T-helper 2 cell treated with Interferon-gamma antibody and Interleukin-4, amounts not matched to agents 100 ng/mL and 5 ng/mL, for 36 hours (primary cell): ENCODE measurements at regions not wholly inside any gene's neighbourhood (a gene's known extent, or its start where the extent isn't known, plus 50 kb on each side); places are given as distances from the start of the nearest gene placed in this dataset.

Source experiments
- intact Hi-C: fragments of 100-400 bp; cut with micrococcal nuclease; formaldehyde crosslinking; loops from one replicate; pipeline ENCODE4 v1.15.1; 2023

DNA sequence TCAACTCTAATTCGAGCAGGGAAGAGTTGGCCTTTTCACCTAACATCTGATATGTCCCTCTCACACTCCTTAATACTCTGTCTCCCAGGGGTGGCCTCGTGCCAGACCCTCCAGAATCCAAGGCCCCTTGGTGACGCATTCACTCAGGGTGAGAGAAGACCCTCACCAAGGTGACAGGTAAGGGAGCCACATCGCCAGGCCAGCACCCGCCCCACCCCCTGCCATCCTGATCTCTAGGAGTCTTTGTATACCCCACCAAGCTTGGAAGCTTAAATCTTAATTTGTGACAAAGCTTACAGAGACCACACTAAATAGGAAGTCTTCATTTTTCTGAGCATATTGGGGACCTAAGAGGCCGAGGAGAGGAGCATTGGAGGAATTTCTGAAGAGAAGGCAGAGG lies 286.1 kb downstream of the IRF8 start:
- intact Hi-C loops = no loop called here

DNA sequence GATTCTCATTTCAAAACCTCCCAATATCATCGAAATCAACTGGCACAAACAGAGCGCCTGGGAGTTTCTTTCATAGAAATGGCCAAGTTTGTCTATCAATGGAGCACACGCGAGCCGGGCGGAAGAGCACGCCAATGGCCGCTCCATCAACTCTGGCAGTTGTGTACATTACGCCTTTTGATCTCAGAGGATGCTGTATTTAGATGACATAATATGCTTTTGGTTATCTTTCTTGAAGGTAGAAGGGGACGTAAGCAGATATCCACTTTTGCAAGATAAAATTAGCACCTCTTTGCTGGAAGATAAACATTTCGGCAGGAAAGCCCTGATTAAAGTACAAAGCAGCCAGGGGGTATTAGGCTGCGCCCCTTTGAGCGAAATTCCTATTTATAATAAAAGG lies 287.4 kb downstream of the IRF8 start:
- intact Hi-C loops = no loop called here

DNA sequence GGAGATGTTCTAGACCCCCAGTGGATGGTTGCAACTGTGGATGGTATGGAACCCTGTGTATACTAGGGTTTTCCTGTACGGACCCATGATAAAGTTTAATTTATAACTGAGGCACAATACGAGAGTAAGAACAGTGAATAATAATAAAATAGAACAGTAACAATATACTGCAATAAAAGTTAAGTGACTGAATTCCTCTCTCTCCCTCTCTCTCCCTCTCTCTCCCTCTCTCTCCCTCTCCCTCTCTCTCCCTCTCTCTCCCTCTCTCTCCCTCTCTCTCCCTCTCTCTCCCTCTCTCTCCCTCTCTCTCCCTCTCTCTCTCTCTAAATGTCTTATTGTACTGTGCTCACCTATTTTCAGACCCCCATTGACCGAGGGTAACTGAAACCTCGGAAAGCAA lies 291.0 kb downstream of the IRF8 start:
- intact Hi-C loops = loop anchor here (10.0 kb wide), 1 partner anchor 365 kb away; no protein-coding TSS in a partner anchor

DNA sequence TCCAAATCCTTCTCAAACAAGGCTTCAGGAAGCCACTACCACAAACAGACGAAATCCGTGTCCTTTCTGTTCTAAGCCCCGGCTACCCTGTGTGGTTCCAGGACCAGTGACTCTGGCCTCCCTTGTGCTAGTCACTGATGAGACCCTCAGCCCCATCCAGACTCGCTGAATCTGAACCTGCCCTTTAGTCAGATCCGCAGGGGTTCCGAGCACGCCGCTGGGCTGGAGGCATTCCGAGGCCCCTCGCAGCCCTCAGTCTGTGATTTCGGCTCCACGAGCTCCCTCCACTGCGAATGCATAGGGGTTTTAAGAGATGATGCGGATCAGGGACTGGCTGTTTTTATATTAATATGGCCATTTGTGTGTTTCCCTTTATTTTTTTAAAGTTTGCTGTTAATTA lies 292.7 kb downstream of the IRF8 start:
- intact Hi-C loops = loop anchor here (10.0 kb wide), 1 partner anchor 367 kb away; no protein-coding TSS in a partner anchor

DNA sequence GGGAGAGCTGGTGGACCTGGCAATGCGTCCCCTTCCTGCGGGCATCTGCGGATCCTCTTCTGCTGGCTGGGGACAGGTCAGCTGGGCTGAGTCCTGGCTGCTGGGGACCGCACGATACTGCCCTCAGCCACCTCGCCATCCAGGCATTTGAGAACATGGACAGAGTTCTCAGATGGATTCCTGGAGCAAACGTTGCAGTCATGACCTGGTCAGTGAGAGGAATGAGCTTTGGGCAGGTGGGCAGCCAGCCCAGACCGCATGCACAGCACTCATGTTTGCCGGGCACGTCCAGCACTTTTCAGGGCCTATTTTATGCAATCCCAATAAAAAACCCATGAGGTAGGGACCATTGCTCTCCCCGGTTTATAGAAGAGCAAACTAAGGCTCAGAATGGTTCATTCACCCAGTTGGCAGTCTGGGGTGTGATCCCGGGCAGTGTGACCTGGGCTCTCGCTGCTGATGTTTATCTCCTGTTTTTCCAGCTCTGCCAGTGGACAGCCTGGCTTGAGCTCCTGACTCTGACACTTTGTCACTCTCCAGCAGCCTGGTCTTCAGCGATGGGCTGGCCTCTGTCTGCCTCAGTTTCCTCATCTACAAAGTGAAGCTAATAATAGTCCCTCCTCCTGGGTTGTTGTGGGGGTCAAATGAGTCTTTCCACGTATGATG lies 294.7 kb downstream of the IRF8 start:
- intact Hi-C loops = loop anchor here (10.0 kb wide), 1 partner anchor 369 kb away; no protein-coding TSS in a partner anchor

DNA sequence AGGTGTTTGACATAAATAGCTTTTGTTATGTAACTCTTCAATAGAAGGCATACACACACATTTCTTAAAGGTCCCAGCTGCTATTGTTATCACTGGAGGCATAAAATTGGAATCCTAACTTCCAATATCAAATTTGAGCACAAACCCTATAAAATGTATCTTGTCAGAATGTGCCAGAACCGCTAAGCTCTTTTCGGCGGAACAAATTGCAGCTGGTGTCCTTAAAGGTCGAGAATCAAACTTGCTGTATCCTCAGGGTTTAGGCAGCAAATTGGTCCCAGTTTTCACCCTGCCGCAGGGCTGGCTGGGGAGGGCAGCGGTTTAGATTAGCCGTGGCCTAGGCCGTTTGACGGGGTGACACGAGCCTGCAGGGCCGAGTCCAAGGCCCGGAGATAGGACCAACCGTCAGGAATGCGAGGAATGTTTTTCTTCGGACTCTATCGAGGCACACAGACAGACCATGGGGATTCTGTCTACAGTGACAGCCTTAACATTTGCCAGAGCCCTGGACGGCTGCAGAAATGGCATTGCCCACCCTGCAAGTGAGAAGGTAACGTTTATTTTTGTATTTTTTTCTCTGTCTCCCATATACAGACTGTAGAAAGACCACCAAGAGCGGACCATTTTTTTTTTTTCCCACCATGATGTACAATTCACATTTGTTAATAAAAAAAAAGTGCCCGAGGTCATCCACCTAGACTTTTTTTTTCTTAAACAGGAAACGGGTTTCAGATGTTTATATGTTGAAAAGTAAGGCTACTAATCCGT lies 297.1 kb downstream of the IRF8 start:
- intact Hi-C loops = loop anchor here (10.0 kb wide), 1 partner anchor 371 kb away; no protein-coding TSS in a partner anchor

DNA sequence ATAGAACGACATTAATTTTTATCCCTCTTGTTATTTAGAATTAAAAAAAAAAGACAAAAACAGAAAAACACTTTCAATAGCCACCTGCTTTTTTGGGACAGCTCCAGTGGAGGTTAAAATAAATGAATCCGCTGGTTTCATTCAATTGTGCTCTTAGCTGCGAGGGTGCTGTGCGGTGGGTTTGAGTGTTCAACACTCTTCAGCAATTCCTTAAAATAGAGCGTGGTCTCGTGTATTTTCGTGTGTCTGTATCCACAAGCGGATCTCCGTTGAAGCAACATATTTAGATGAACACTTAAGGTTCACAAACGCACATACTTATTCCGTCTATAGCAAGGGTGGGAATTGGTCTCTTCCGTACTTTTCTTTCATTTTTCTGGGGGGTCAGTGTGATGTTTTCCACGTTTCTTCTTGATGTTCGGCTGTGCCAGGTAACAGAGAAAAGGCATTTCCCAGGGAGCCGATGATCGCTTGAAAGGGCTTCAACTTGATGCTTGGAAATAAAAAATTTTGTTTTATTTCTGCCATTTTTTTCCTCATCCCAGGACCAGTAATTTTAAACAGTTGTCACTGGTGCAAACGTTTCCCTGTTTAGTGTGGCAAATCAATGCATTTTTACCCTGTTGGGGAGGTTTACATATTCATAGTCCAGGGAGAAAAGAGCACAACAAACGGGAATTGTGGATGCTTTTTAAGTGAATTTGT lies 297.9 kb downstream of the IRF8 start:
- intact Hi-C loops = loop anchor here (10.0 kb wide), 1 partner anchor 372 kb away; no protein-coding TSS in a partner anchor

DNA sequence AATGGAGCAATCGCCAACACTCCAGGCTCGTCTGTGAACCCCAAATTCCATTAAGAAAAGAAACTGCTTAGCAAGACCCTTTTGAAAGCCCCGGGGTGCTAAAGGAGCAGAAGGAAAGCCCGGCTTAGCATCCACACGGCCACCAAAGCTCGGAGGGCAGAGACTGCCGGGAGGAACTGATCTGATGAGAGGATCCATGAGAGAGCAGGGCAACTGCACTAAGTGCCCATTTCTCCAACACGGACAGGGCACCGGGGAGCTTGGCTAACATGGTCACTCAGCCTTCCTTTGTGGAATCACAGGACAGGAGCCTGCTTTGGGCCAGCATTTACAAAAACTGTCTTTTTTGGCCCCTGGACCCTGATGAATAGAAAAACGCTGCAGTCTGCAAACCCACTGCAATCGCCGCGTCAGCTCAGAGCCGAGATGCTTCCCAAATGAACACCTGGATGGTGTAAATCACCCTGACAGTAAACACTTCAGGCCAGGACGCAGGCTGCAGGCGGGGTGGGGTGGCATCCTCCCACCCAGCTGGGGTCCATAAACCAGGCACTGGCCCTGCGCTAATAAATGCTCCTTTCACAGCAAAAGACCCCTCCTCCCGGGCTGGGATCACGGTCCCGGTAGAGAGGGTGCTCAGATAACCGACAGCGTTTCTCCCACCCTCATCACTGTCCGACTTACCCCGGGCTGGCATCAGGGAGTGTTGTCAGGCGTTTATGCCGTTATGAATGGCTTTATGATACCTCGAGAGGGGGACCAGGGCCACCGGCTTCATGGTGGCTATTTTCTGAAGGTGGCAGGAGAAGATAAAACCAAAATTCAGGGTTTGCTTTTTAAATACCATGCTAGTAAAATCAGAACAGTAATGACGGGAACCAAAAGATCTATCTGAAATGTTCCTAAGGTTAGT lies 299.5 kb downstream of the IRF8 start:
- intact Hi-C loops = loop anchor here (10.0 kb wide), 1 partner anchor 374 kb away; no protein-coding TSS in a partner anchor

DNA sequence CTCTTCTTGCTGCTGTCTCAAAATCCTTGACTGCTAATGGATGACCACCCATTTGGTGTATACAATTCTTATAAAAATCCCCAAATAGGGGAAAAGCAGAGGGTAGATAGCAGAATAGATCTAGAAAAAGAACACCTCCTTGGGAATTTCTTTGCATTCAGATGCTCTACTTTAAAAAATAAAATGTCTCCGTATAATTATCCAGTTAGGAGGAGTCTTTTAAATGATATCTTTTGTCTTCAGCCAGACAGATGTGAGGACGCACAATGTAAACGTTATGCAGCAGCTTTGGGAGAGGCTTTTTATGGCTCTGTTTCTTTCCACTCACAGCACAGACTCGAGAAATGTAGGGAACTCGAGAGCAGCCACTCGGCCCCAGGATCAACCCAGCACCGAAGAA lies 300.2 kb downstream of the IRF8 start:
- intact Hi-C loops = loop anchor here (10.0 kb wide), 1 partner anchor 374 kb away; no protein-coding TSS in a partner anchor

DNA sequence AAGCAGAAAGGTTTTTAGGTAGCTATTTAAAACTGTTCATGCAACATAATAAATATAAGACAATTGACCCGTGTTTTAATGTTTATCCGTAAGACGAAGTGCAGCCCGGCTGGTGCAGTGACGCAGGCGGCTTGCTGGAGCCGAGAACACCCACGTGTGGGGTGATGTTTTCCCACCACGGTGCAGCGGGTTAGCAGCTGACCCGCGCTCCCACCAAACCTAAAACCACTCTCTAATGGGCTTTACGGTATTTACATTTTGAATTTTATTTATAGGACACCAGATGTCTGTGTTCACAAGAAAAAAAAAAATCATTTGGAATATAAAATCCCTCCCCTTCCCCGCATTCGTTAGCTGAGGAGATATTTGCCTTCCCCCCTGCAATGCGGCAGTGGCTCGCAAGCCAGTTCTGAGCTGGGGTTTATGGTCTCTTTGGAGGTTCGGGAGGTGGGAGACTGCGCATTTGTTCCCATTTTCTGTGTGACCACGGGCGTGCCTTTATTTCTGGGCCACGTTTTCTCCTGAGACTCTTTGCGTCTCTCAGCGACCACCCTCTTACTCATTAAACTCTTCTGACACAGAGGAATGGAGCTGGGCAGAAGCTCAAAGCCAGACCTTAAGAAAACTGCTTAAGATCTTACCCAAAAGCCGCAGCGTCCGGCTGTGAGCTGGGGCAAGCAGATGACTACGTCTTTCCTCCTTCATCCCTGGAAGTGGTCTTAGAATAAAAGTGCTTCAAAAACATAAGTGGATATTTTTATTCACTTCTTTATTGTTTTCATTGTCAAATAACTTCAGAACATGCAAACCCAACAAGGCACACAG lies 301.1 kb downstream of the IRF8 start:
- intact Hi-C loops = loop anchor here (10.0 kb wide), 1 partner anchor 375 kb away; no protein-coding TSS in a partner anchor

DNA sequence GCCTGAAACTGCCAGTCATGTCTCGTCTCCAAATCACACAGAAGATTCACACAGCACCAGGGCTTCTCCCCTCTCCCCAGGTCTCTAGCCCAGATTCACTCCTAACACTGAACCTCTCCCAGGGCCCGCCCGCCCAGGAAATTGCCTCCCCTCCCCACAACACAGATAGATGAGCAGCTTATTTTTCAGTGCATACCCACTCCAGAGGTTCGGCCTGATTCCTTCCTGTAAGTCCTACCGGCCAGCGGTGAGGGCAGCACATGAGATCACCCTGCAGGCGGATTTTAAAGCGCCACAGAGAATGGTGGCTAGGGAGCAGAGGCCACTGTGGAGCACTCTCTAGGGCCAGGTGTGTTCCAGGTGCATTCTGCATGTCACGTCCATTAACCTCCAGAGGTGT lies 301.8 kb downstream of the IRF8 start:
- intact Hi-C loops = no loop called here

DNA sequence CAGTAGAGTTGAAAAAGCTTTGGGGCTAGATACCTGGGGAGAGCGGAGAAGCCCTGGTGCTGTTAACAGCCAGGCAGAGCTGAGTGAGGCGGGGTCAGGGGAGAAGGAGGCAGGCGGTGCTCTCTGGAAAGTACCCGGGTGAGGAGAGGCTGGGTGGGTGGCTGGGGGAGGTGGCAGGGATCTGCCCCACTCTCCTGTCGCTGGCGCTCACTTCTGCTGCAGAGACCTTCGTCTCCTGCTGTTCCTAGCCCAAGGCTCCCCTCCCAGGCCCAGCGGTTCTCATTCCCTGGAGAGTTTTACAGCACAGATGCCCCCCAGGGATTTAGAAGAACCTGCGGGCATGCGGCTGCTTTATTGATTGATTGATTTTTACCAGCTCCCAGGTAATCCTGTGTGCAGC lies 302.8 kb downstream of the IRF8 start:
- intact Hi-C loops = no loop called here

DNA sequence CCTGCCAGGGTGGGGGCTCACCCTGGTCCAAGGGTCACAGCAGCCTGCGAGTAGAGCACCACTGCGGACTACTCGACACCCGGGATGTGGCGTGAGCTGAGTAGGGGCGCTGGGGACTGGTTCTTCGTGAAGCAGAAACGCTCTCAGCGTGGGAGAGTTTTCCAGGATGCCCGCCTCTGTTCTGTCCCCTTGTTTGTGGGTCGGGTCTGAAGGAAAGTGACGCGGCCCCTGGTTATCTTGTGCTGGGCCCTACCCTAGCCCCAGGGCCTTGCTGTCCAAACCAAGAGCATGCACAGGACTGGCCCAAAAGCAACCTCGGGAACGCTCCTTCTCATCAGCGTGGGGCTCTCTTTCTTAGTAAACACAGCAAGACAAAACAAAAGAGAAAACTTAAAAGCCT lies 303.3 kb downstream of the IRF8 start:
- intact Hi-C loops = no loop called here

DNA sequence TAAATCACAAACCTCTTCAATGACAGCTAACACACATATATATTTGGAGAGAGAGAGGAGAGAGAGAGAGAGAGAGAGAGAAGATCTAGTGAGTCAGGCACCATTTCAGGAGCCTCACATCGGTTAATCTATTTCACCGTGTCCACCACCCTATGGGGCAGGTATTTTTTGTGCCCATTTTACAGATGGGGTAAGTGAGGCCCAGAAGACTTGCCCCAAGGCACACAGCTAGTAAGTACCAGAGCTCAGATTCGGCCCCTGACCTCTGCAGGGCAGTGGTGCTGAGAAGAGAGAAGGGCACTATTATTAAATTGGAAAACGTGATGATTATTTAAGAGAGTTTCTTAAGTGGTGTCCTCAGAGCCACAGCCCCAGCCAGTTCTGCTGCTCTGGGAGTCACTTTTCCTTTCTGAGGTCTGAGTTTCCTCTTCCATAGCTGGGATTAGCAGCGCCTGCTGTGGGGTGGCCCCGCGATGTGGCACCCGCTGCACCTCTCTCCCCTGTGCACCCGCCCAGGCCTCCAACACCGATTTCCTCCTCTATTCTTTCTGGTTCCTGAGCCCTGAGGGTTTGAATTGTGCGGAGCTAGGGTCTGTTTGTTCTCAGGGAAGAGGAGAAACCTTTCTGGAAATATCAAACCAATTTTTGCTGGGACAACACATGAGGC lies 303.9 kb downstream of the IRF8 start:
- intact Hi-C loops = no loop called here

DNA sequence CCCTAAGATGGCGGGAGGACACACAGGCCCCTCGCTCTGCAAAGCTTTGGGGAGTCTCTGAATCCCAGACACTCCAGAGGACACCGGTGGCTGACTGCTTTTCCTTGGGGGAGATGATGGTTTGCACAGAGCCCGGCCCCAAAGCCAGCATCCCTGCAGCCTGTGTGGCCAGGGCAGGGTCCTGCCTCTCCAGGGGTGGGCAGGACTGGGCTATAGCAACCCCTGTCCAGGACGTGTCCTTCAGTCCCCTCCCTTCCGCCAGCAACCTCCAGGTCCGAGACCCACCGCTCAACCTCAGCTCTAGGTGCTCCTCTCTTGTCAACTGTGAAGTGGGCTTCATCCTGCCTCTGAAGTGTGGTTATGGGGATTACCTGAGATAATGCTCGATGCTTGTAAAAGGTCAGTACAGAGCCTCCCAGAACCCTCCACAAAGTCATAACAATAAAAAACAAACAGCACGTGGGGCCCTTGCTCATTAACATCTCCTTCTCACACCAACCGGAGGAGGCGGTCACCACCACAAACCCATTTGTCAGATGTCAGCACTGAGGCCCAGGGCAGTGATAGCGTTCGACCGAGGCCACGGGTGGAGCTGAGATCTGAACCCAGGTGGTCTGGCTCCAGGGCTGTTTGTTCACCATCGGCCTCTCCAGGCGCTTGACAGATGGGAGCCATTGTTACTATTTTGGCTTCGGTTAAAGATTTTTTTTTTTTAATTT lies 304.8 kb downstream of the IRF8 start:
- intact Hi-C loops = no loop called here

DNA sequence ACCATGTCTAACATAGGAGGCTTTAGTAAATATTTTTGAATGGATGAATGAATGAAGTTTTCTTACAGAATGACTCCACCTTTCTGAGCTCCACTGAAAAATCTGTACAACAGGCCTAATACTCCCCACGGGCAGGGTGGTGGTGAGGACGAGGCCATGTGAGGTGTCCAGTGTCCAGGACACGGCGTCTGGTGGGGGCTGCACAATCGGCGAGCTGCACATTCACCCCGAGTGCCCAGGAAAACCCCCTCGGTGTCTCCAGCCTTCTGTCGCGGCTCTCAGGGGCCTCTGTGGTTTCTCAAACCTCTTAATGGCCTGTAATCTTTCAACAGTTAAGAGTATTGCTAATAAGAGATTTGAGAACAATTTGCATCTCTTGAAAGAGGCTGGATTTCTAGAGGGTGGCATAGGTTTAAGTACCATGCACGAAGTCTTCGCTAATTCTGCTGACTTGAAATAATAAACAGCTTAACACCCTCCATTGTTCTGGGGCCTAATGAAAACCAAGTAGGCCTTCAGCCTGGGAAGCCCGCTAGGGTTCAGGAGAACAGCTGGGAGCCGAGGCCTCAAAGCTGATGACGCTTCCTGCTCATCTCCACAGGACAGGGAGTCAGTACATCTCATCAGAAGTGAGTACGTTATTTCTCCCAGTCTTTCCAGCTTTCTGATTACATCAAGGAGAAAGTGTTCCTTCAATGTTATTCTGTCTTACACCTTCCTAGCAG lies 304.6 kb upstream of the FOXF1 start:
- intact Hi-C loops = no loop called here

DNA sequence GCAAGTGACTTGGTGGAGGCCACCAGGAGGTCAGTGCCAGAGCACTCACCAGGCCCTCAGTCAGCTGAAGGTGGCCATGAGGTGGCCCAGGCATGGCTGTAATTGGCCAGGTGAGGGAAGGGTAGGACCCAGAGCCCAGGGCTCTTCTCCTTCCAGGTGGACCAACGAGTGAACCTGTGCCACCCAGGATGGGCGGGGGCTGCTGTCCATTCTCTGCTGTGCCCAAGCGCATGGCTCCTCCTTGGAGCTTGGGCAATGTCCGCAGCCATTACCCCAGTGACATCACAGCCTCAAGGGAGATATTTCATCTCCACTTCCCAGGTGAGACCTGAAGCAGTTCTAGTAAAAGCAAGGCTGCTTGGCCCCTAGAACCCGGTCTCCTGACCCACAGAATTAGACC lies 303.0 kb upstream of the FOXF1 start:
- intact Hi-C loops = no loop called here

DNA sequence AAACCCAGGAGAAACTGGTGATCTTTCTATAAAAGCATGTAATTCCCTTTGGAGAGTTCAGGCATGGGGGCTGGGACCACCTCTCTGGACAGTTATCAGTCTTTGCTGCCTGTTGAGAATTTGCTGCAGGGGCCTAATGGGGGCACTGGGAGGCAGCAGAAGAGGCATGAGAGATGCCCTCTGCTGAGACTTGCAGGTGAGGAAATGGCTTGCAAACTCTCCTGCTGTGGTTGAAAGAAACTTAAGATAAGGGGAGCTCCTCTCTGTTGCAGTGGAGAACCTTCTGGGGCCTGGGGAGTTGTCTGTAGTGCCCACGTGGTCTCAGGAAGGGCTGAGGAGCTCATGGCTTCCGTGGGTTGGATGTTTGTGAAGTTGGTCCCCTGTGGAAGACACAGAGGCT lies 301.1 kb upstream of the FOXF1 start:
- intact Hi-C loops = no loop called here
